ENCODE measurements at regions not wholly inside any gene's neighbourhood (a gene's known extent, or its start where the extent isn't known, plus 50 kb on each side); places are given as distances from the start of the nearest gene placed in this dataset.

- no peak for TF ChIP-seq EZH2 (IDR thresholded peaks at IDR 0.05; ENCODE audit: borderline replicate concordance, insufficient read depth, low read depth, low read length, poor library complexity, severe bottlenecking)
- TF ChIP-seq, protein P1, sequence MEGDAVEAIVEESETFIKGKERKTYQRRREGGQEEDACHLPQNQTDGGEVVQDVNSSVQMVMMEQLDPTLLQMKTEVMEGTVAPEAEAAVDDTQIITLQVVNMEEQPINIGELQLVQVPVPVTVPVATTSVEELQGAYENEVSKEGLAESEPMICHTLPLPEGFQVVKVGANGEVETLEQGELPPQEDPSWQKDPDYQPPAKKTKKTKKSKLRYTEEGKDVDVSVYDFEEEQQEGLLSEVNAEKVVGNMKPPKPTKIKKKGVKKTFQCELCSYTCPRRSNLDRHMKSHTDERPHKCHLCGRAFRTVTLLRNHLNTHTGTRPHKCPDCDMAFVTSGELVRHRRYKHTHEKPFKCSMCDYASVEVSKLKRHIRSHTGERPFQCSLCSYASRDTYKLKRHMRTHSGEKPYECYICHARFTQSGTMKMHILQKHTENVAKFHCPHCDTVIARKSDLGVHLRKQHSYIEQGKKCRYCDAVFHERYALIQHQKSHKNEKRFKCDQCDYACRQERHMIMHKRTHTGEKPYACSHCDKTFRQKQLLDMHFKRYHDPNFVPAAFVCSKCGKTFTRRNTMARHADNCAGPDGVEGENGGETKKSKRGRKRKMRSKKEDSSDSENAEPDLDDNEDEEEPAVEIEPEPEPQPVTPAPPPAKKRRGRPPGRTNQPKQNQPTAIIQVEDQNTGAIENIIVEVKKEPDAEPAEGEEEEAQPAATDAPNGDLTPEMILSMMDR (IDR thresholded peaks at IDR 0.05), result no peak
- Mint-ChIP-seq H3K27ac (no peak overlapping the region), H3K9me3 (ENCODE audit: insufficient read depth) (peaks cover 2% of the 10 kb centered on the region), H3K27me3 (no peaks in the 10 kb centered on the region), H3K4me3 (no peak overlapping the region), H3K4me1 (no peaks in the 10 kb centered on the region)
- 46% methylated on average over 3 of the region's 5 CpGs for WGBS (ENCODE audit: insufficient coverage)
- no peaks in the 10 kb centered on the region for H3K4me1 ChIP-seq (ENCODE audit: control insufficient read depth in 2 of 2, insufficient read depth in 2 of 2, low read length in 2 of 2)
- no peak for ATAC-seq (ENCODE audit: low read depth)
- H3K27ac ChIP-seq (ENCODE audit: low read length in 2 of 2), result no peak overlapping the region
- no peak overlapping the region for H3K4me2 ChIP-seq (replicated peaks; ENCODE audit: low read depth, low read length, poor library complexity, severe bottlenecking)
- no peaks in the 10 kb centered on the region for H3K79me2 ChIP-seq (ENCODE audit: control insufficient read depth, insufficient read depth, low read length)
- intact Hi-C loops (cut with micrococcal nuclease), result no loop called here
- POLR2A ChIA-PET, result no interaction called here
- no peaks in the 10 kb centered on the region for H3K36me3 ChIP-seq (replicated peaks in 1 of 2; ENCODE audit: control extremely low read depth in 1 of 2, control insufficient read depth in 1 of 2, extremely low read depth in 1 of 2, insufficient read depth in 2 of 2, low read length in 1 of 2)
- no peaks in the 10 kb centered on the region for H4K20me1 ChIP-seq (ENCODE audit: control insufficient read depth, insufficient read depth, low read length, poor library complexity, severe bottlenecking)
- no peaks in the 10 kb centered on the region for H3K27me3 ChIP-seq (replicated peaks in 1 of 4; ENCODE audit: control extremely low read depth in 1 of 4, control insufficient read depth in 3 of 4, insufficient read depth in 4 of 4, low read length in 3 of 4)
- H3K4me3 ChIP-seq (ENCODE audit: control extremely low read depth in 1 of 5, extremely low read depth in 1 of 5, insufficient read depth in 1 of 5, low read depth in 2 of 5, low read length in 4 of 5), result no peak overlapping the region
- CTCF ChIA-PET, result no interaction called here
- DNase-seq, result no peak
- H2AFZ ChIP-seq (ENCODE audit: insufficient read depth, low read depth, low read length, poor library complexity, severe bottlenecking), result no peak overlapping the region
- H3K9me3 ChIP-seq (ENCODE audit: control extremely low read depth in 1 of 3, control insufficient read depth in 2 of 3, insufficient read depth in 1 of 3, low read length in 2 of 3), result no peaks in the 10 kb centered on the region
- no peak overlapping the region for H3K9ac ChIP-seq (ENCODE audit: low read length)
These were observed 186.2 kb upstream of the CADPS start for GRCh38 chr3:63061449-63061848.

DNA sequence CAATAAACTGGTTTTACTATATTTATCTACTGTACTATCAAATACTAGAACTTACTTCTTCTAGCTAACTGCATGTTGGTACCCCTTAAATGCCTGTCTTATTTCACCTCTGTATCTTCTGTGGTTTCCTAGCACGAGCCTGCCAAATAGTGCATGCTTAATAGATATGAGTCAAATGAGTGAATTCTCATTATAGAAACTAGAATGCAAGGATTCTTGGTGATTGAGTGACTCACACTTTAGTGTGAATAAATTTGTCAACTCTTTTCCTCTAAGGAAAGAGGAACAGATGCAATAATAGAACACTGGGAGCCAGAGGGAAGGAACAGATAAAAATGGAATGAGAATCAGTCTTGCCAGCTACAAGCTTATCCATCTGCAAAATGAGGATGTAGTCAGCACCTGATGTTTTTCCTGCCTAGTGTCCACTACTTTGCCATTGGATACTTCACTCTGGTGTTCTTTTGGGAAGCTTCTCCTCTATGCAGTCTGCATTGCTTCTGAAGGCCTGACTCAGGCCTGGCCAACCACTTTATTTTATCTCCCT, 189.1 kb upstream of the CADPS start:
- no peak overlapping the region for H3K27ac Mint-ChIP-seq
- Histone ChIP-seq H3K79me2 (ENCODE audit: control insufficient read depth, insufficient read depth, low read length) (no peaks in the 10 kb centered on the region), H3K4me1 (ENCODE audit: control insufficient read depth in 2 of 2, insufficient read depth in 2 of 2, low read length in 2 of 2) (no peaks in the 10 kb centered on the region), H3K4me3 (ENCODE audit: control extremely low read depth in 1 of 5, extremely low read depth in 1 of 5, insufficient read depth in 1 of 5, low read depth in 2 of 5, low read length in 4 of 5) (no peak overlapping the region), H3K9ac (ENCODE audit: low read length) (no peak overlapping the region), H3K27me3 (replicated peaks in 1 of 4; ENCODE audit: control extremely low read depth in 1 of 4, control insufficient read depth in 3 of 4, insufficient read depth in 4 of 4, low read length in 3 of 4) (no peaks in the 10 kb centered on the region), H2AFZ (ENCODE audit: insufficient read depth, low read depth, low read length, poor library complexity, severe bottlenecking) (no peak overlapping the region), H3K9me3 (ENCODE audit: control extremely low read depth in 1 of 3, control insufficient read depth in 2 of 3, insufficient read depth in 1 of 3, low read length in 2 of 3) (no peaks in the 10 kb centered on the region), H3K36me3 (replicated peaks in 1 of 2; ENCODE audit: control extremely low read depth in 1 of 2, control insufficient read depth in 1 of 2, extremely low read depth in 1 of 2, insufficient read depth in 2 of 2, low read length in 1 of 2) (no peaks in the 10 kb centered on the region), H4K20me1 (ENCODE audit: control insufficient read depth, insufficient read depth, low read length, poor library complexity, severe bottlenecking) (no peaks in the 10 kb centered on the region), H3K4me2 (replicated peaks; ENCODE audit: low read depth, low read length, poor library complexity, severe bottlenecking) (no peak overlapping the region), H3K27ac (ENCODE audit: low read length in 2 of 2) (no peak overlapping the region)
- intact Hi-C loops (cut with micrococcal nuclease), result no loop called here
- peaks cover 7% of the 10 kb centered on the region for H3K9me3 Mint-ChIP-seq (ENCODE audit: insufficient read depth)
- no peak for TF ChIP-seq EZH2 (IDR thresholded peaks at IDR 0.05; ENCODE audit: borderline replicate concordance, insufficient read depth, low read depth, low read length, poor library complexity, severe bottlenecking)
- TF ChIP-seq, protein P1 (IDR thresholded peaks at IDR 0.05), result no peak
- ChIA-PET CTCF (no interaction called here), POLR2A (no interaction called here)
- H3K4me1 Mint-ChIP-seq, result no peaks in the 10 kb centered on the region
- no peak for DNase-seq
- H3K27me3 Mint-ChIP-seq, result no peaks in the 10 kb centered on the region
- no CpG with 5 or more reads among the region's 1 CpG for WGBS (ENCODE audit: insufficient coverage)
- ATAC-seq (ENCODE audit: low read depth), result no peak
- H3K4me3 Mint-ChIP-seq, result no peak overlapping the region
